Ishikawa (cell line): ENCODE measurements at regions not wholly inside any gene's neighbourhood (a gene's known extent, or its start where the extent isn't known, plus 50 kb on each side); places are given as distances from the start of the nearest gene placed in this dataset.

ENCODE experiments used
- EP300 ChIP-seq: IDR thresholded peaks from 2 replicates; pipeline ENCODE4 v1.6.1; 2012; ENCODE audit warnings: borderline replicate concordance
- RAD21 ChIP-seq: IDR thresholded peaks from 2 replicates; pipeline ENCODE4 v1.6.1; 2012; ENCODE audit warnings: low read depth

- TF ChIP-seq RAD21 (no peak), EP300 (no peak)
Observed at GRCh38 chr1:198423673-198424072, 116.8 kb downstream of the ATP6V1G3 start.
